ENCODE measurements at regions not wholly inside any gene's neighbourhood (a gene's known extent, or its start where the extent isn't known, plus 50 kb on each side); places are given as distances from the start of the nearest gene placed in this dataset.

DNA sequence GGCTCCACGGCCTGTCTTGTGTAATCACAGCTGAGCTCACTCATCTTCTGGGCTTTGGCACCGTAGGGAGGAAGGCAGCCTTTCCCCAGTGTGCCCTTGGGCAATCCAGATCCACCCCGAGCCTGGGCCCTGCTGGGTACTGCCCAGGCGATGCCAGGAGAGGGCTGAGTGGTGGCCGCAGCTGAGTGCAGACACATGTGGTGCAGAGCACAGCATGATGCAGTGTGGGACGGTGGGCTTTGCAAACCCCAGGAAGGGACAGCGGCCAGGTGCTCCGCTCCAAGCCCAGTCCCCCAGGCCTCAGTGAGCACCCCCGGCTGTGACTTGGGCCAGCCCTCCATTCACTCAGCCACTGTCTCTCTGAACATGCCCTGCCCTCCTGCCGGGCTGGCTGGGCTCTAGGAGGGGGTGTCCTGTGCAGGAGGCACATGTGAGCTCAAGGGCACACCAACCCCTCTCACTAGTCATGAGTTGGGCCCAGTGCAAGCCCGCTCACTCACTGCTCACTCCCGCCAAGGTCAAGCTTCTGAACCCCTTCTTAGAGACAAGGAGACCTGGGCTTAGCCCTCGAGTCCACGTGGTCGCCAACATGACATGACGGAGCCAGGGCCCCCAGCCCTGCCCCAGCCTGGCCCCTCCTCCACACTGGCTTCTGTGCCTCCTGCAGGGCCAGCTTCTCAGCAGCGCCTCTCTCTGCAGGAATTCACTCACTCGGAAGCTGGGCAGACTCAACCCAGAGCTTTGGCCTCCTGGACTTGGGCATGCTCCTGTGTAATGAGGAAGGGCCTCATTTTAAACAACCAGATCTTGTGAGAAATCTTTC lies 77.5 kb upstream of the INSIG1 start:
- Mint-ChIP-seq H3K27me3 (peaks cover 8% of the 10 kb centered on the region), H3K4me3 (no peak overlapping the region), H3K36me3 (ENCODE audit: low read depth) (no peaks in the 10 kb centered on the region), H3K9me3 (no peaks in the 10 kb centered on the region), H3K4me1 (peaks cover 9% of the 10 kb centered on the region), H3K27ac (no peak overlapping the region)
- no peak for DNase-seq
- intact Hi-C loops (cut with micrococcal nuclease), result no loop called here

DNA sequence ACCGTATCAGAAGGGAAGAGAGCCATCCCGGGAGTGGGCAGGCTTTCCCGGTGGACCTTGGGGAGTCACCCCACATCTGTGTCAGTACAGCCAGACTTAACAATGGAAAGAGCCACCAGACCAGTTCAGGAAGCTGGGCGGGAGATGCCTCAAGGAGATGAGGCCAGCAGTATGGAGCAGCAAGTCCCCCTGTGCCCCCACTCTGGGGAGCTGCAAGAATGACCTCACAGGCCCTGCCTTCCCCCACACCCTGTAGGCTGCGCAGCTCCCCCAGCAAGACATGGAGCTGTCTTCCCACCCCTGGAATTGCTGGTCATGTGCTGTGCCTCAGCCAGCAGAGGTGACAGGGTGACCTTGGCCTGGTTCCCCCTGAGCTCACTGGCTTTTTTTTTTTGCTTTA lies 76.8 kb upstream of the INSIG1 start:
- H3K27ac Mint-ChIP-seq, result no peak overlapping the region
- DNase-seq, result no peak
- peaks cover 9% of the 10 kb centered on the region for H3K4me1 Mint-ChIP-seq
- intact Hi-C loops (cut with micrococcal nuclease), result no loop called here
- no peaks in the 10 kb centered on the region for H3K9me3 Mint-ChIP-seq
- no peak overlapping the region for H3K4me3 Mint-ChIP-seq
- H3K27me3 Mint-ChIP-seq, result peaks cover 4% of the 10 kb centered on the region
- H3K36me3 Mint-ChIP-seq (ENCODE audit: low read depth), result no peaks in the 10 kb centered on the region

GRCh38 chr7:155221547-155221946 lies 76.1 kb upstream of the INSIG1 start:
- H3K27me3 Mint-ChIP-seq, result peaks cover 4% of the 10 kb centered on the region
- intact Hi-C loops (cut with micrococcal nuclease), result no loop called here
- no peak overlapping the region for H3K4me3 Mint-ChIP-seq
- H3K27ac Mint-ChIP-seq, result no peak overlapping the region
- H3K4me1 Mint-ChIP-seq, result peaks cover 9% of the 10 kb centered on the region
- no peaks in the 10 kb centered on the region for H3K9me3 Mint-ChIP-seq
- no peaks in the 10 kb centered on the region for H3K36me3 Mint-ChIP-seq (ENCODE audit: low read depth)
- DNase-seq, result no peak

DNA sequence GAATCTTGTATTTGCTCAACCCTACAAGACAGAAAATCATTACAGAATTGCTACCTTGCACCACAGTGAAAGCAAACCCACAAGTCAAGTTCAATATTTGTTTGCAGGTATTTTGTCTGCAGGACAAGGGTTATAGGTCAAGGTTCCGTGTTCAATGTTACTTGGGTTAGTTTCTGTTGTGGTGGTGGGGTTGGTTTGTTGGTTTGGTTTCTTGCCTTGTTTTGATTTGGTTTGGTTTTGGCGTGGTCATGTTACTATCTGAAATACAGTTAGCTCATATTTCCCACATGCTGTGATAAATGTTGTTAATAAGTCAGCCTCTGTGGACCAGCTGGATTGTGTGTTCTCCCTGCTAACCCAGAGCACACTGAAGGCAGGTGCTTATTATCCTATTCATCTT lies 75.6 kb upstream of the INSIG1 start:
- intact Hi-C loops (cut with micrococcal nuclease), result no loop called here
- H3K4me3 Mint-ChIP-seq, result no peak overlapping the region
- no peak overlapping the region for H3K27ac Mint-ChIP-seq
- DNase-seq, result no peak
- H3K36me3 Mint-ChIP-seq (ENCODE audit: low read depth), result no peaks in the 10 kb centered on the region
- peaks cover 2% of the 10 kb centered on the region for H3K27me3 Mint-ChIP-seq
- peaks cover 9% of the 10 kb centered on the region for H3K4me1 Mint-ChIP-seq
- H3K9me3 Mint-ChIP-seq, result no peaks in the 10 kb centered on the region

DNA sequence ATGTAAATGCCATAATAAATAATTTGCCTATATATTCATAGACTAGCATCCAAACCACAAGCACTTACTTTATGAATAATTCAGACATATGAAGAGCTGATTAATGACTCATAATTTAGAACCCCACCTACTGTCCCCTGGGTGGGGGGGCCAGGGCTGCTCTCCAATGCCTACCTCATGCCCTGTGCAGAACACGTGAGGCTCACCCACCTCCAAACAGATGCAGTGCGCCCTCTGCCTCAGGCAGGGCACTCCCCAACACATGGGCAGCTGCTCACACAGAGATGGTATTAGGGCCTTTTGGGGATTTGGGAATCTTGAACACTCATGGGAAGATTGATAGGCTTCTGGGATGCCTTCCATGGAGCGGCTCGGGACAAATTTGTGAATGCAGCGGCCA lies 75.1 kb upstream of the INSIG1 start:
- peaks cover 2% of the 10 kb centered on the region for H3K27me3 Mint-ChIP-seq
- no peak for DNase-seq

DNA sequence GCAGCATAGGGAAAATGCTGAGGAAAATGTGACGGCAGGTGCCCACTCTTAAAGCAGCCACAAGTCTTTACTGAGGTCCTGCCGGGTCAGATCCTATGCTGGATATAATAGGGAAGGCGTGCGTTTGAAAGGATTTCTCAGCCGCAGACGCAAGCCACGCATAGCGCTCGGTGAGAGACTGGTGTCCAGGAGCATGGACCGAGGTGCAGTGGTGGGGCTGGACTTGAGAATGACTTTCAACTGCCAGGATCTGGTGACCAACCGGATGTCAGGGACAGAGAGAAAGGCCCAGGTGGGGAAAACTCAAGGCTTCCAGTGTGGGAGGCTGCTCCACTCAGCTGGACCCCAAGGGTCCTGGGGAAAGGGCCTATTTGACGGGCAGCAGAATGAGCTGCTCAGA lies 74.7 kb upstream of the INSIG1 start:
- Mint-ChIP-seq H3K36me3 (ENCODE audit: low read depth) (no peaks in the 10 kb centered on the region), H3K27me3 (peaks cover 2% of the 10 kb centered on the region), H3K27ac (no peak overlapping the region), H3K4me1 (peaks cover 9% of the 10 kb centered on the region), H3K9me3 (no peaks in the 10 kb centered on the region), H3K4me3 (no peak overlapping the region)
- DNase-seq, result no peak
- intact Hi-C loops (cut with micrococcal nuclease), result no loop called here

More for the DNA sequence above, 75.1 kb upstream of the INSIG1 start:
- Mint-ChIP-seq H3K4me3 (no peak overlapping the region), H3K4me1 (peaks cover 9% of the 10 kb centered on the region), H3K27ac (no peak overlapping the region), H3K36me3 (ENCODE audit: low read depth) (no peaks in the 10 kb centered on the region), H3K9me3 (no peaks in the 10 kb centered on the region)
- intact Hi-C loops (cut with micrococcal nuclease), result no loop called here

DNA sequence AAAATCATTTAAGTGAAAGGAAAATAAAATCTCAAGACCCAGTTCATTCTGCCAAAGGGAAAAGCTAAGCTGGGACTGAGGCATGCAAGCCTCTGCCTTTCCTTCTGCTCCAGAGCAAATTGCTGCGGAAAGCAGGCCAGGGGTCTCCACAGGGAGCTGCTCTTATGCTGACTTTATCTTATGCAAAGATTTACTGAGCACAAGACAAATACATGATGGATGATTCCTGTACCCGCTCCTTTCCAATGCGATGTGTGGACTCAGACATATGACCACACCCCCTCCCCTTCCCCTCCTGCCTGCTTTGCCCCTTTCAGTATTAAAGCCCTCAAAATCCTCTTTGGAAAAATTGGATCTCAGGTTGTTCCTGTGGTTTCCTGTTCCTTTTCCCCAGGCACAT lies 74.2 kb upstream of the INSIG1 start:
- intact Hi-C loops (cut with micrococcal nuclease), result no loop called here
- no peak for DNase-seq
- Mint-ChIP-seq H3K4me3 (no peak overlapping the region), H3K27ac (no peak overlapping the region), H3K27me3 (peaks cover 2% of the 10 kb centered on the region), H3K4me1 (peaks cover 9% of the 10 kb centered on the region), H3K36me3 (ENCODE audit: low read depth) (no peaks in the 10 kb centered on the region), H3K9me3 (no peaks in the 10 kb centered on the region)

- Mint-ChIP-seq H3K4me1 (peaks cover 9% of the 10 kb centered on the region), H3K27me3 (peaks cover 2% of the 10 kb centered on the region), H3K27ac (no peak overlapping the region), H3K36me3 (ENCODE audit: low read depth) (no peaks in the 10 kb centered on the region), H3K4me3 (no peak overlapping the region), H3K9me3 (no peaks in the 10 kb centered on the region)
- no peak for DNase-seq
- intact Hi-C loops (cut with micrococcal nuclease), result no loop called here
Measured at GRCh38 chr7:155224116-155224811, 73.4 kb upstream of the INSIG1 start.

DNA sequence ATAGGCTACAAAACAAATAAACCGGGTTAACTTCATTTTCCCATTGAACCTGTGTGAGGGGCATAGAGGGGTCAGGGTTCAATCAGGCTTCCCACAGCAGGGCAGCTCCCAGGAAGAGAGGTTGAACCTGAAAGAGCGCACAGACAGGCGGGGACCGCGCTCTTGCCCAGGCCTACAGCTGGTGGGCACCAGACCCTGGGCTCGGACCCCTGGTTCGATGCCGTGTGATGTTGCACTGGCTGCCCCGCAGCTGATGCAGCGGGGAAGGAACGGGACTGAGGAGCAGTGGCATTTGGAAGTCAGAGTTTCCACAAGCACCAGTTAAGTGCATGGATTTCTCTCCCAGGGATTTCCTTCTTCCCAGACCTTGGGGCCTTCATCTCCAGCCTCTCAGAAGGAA lies 72.6 kb upstream of the INSIG1 start:
- no peaks in the 10 kb centered on the region for H3K36me3 Mint-ChIP-seq (ENCODE audit: low read depth)
- no peak for DNase-seq
- H3K4me1 Mint-ChIP-seq, result peaks cover 9% of the 10 kb centered on the region
- no peaks in the 10 kb centered on the region for H3K9me3 Mint-ChIP-seq
- intact Hi-C loops (cut with micrococcal nuclease), result no loop called here
- no peak overlapping the region for H3K4me3 Mint-ChIP-seq
- peaks cover 2% of the 10 kb centered on the region for H3K27me3 Mint-ChIP-seq
- no peak overlapping the region for H3K27ac Mint-ChIP-seq

- intact Hi-C loops (cut with micrococcal nuclease), result no loop called here
- H3K27ac Mint-ChIP-seq, result no peak overlapping the region
- H3K4me3 Mint-ChIP-seq, result no peak overlapping the region
- peaks cover 9% of the 10 kb centered on the region for H3K4me1 Mint-ChIP-seq
- no peaks in the 10 kb centered on the region for H3K36me3 Mint-ChIP-seq (ENCODE audit: low read depth)
- no peaks in the 10 kb centered on the region for H3K9me3 Mint-ChIP-seq
- no peak for DNase-seq
- peaks cover 2% of the 10 kb centered on the region for H3K27me3 Mint-ChIP-seq
Measured at GRCh38 chr7:155225516-155225915, 72.2 kb upstream of the INSIG1 start.

DNA sequence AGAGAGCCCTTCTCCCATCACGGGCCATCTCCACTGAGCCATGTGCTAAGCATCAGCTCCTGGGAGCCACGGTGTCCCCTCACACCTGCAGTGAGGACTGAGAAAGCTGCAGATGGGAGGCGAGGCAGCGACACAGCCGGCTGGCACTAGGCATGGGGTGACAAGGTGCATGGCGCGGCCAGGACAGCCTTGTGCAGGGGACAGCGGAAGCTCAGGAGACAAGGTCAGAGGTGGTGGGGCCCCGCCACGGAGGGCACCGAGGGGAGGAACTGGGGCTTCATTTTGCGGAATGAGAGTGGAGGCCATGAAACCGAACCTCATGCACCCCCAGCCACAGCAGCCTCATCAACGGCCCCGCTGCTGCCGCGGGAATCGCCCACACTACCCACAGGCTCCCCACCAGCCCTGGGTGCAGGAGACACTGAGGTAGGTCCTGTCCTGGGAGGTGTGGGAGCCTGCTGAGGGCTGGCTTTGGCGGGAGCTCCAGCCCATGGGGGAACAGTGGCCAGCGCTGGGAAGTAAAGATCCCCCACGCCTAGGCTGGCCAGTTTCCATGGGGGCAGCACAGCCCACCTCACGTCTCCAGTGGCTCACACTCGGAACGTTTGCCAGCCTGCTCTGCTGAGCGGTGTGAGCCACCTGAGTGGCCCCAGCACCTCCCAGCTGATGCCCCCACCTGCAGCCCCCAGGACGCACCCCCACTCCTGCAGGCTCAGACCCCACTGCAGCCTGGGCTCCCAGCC lies 71.2 kb upstream of the INSIG1 start:
- Mint-ChIP-seq H3K36me3 (ENCODE audit: low read depth) (no peaks in the 10 kb centered on the region), H3K27ac (no peak overlapping the region), H3K27me3 (peaks cover 2% of the 10 kb centered on the region), H3K4me3 (no peak overlapping the region), H3K4me1 (peaks cover 7% of the 10 kb centered on the region), H3K9me3 (no peaks in the 10 kb centered on the region)
- no peak for DNase-seq
- intact Hi-C loops (cut with micrococcal nuclease), result no loop called here

DNA sequence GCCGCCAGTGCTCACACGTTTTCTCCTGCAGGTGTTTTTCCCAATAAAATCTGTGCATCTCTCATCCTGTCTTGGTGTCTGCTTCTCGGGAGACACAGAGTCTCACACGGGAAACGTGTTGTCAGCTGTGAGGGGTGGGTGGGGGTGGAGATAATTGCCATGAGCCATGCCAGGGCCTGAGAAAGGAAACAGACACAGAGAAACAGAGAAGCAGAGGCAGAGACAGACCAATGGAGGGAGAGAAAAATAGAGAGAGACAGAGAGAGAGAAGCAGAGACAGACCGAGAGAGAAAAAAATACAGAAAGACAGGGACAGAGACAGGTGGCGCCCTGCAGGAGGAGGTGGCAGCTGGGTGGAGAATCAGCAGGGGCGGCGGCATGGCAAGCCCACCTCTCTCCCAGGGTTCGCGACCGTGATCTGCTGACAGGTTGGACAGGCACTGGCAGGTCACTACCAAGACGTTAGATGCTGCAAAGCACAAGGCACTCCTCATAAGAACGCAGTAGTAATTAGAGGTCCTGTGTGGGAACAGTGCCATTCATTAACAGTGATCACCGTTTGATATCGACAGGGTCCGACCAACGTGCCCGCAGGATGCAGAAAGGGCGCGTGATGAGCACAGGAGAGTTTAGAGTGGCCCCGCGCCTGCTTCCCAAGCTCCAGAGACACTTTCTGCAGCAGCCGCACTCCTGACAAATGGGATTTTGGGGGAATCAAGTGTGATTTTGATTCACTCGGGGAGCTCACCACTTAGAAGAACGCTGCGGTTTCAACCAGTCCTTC lies 70.5 kb upstream of the INSIG1 start:
- intact Hi-C loops (cut with micrococcal nuclease), result no loop called here
- no peaks in the 10 kb centered on the region for H3K36me3 Mint-ChIP-seq (ENCODE audit: low read depth)
- no peak overlapping the region for H3K4me3 Mint-ChIP-seq
- H3K27me3 Mint-ChIP-seq, result peaks cover 2% of the 10 kb centered on the region
- H3K9me3 Mint-ChIP-seq, result no peaks in the 10 kb centered on the region
- peaks cover 2% of the 10 kb centered on the region for H3K4me1 Mint-ChIP-seq
- H3K27ac Mint-ChIP-seq, result no peak overlapping the region
- DNase-seq, result no peak

DNA sequence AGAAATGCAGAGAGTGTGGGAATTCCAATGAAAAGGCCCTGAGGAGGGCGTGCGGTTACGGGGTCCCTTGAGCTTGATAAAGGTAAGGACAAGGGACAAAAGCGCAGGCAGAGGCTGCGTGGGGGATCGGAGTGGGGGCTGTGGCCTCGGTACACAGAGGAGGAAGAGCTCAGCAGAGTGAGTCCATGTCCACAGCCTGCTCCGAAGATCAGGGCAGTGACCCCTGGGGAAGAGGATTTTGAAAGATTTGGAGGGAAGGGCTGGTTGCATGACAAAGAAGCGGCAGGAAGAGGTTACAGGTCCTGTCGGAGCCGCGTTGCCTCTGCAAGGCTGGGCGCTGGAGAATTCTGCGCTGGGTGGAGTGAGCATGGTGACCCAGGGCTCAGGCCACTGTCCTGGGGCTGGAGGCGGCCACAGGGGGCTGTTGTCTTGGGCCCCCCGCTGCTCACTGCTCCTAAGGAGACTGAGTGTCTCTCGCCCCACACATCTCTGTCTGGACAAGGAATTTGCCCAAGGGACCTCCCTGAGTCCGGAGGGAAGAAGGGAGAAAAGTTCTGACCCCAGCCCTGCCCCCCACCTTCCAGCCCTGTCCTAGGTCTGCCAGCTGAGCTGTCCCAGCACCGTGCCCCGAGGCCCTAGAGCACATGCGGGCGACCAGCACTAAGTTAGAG lies 69.8 kb upstream of the INSIG1 start:
- Mint-ChIP-seq H3K27me3 (no peaks in the 10 kb centered on the region), H3K36me3 (ENCODE audit: low read depth) (no peaks in the 10 kb centered on the region), H3K4me3 (no peak overlapping the region), H3K9me3 (no peaks in the 10 kb centered on the region), H3K27ac (no peak overlapping the region), H3K4me1 (no peaks in the 10 kb centered on the region)
- no peak for DNase-seq
- intact Hi-C loops (cut with micrococcal nuclease), result no loop called here
